Esophagus mucosa (tissue), 1 donor: ENCODE measurements at regions not wholly inside any gene's neighbourhood (a gene's known extent, or its start where the extent isn't known, plus 50 kb on each side); places are given as distances from the start of the nearest gene placed in this dataset.

ENCODE experiments used
- ATAC-seq: fragments of 200-7000 bp; cut with Tn5 transposase; one replicate; pipeline ENCODE4 v1.9.1; 2020
- donor health status: DM: yes; HTN: yes; CAD: no.

DNA sequence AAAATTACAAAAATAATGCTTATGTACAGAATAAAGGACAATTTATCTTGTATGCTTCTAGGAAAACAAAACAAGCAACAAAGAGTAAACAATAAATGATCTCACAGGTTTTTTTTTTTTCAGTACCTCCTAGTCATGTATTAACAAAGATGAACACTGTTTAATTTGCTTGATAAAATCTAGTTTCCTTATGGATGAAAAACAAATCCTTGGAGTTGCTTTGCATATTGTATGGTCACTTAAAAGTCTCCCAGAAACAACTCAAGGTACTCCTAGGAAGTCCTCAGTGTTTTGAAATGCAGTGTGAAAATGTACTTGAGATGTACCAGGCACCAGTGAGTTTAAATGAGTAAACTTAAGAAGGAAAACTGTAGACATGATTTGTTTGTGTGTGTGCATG lies 686.0 kb upstream of the BRINP3 start:
- ATAC-seq, result no peak

DNA sequence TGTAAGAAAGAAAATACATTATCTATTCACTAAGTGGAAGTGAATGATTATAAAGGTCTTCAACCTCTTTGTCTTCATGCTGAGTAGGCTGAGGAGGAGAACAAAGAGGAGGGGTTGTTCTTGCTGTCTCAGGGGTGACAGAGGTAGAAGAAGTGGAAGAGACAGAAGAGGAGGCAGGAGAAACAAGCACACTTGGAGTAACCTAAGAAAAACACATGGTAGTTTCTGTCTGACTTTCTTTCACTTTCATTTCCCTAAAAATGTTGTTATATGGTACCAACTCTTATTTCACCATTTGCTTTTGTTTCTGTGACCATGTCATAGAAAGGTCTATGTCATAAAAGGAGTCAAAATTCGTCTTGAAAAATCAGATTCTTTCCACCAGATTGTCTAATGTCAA lies 696.6 kb upstream of the BRINP3 start:
- ATAC-seq, result no peak

DNA sequence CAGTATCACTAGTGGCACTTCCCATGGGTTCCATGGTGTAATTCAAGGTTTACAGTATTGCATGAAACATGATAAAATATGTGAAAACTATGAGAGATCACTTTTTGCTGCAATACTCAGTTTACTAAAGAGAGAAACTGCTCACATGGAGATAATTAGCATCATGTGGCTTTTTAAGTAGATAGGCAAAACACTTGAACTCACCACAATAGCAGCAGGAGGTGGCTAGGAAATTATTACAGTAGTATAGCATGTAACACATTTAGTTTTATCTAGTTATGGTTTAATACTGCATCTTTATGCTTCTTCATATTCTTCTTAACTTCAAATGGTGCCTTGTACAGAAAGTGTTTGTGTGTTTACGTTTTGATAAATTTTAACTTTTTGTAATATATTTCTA lies 698.5 kb upstream of the BRINP3 start:
- no peak for ATAC-seq

DNA sequence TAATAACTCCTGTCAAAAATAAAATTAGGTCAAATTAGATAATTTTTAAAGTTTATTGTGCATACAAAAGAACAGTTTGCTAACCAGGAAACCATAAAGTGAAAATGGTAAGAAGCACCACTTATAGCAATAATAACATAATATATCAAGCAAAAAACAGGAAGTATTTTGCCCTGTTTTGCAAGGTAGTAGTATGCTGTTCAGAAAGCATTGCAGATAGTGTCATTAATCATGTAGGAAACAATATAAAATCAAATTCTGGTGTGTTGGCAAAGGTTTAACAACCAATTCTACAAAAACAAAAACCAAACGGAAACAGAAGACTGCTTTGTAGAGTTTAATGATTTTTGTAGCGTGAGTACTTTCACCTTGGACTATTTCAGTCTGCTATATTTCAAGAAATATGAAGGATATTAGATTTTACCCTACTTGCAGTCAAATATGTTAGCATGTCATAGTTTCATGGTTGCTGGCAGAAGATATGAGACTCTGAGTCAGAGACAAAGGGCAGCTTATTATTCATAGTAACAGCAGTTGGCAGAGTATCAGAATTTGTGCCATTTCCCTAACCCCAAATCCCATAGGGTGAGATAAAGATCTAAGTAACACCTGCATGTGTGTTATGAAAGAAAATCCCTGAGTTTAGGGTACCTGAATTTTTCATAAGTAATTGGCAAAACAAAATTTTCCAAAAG lies 729.0 kb upstream of the BRINP3 start:
- ATAC-seq, result no peak

DNA sequence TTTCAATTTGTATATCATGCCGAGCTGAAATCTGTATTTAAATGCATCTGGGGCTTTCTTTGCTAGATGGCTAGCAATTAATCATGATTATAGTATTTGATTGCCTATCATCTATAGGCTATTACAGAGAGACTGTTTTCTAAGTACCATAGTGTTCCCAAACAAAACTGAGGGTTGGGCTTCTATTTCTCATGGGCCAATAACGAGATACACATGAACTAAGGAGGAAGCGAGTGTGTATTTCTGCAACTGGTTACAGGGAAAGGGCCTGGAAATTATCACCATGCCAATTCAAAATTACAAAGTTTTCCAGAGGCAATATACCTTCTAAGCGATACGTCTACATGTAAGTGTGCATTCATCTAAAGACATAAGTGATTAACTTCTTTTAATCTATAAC lies 744.5 kb upstream of the BRINP3 start:
- no peak for ATAC-seq

DNA sequence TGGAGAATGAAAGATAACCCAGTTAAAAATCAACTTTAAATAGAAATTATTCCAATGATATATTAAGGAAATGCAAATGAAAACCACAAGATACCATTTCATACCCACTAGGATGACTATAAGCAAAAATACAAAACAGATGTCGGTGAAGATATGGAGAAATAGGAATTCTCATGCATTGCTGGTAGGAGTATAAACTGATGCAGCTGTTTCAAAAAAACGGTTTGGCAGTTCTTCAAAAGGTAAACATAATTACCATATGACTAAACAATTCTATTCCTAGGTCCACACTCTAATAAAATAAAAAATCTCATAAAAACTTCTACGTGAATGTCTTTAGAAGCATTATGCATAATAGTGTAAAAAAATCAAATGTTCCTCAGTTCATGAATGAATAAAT lies 763.3 kb upstream of the BRINP3 start:
- ATAC-seq, result no peak

DNA sequence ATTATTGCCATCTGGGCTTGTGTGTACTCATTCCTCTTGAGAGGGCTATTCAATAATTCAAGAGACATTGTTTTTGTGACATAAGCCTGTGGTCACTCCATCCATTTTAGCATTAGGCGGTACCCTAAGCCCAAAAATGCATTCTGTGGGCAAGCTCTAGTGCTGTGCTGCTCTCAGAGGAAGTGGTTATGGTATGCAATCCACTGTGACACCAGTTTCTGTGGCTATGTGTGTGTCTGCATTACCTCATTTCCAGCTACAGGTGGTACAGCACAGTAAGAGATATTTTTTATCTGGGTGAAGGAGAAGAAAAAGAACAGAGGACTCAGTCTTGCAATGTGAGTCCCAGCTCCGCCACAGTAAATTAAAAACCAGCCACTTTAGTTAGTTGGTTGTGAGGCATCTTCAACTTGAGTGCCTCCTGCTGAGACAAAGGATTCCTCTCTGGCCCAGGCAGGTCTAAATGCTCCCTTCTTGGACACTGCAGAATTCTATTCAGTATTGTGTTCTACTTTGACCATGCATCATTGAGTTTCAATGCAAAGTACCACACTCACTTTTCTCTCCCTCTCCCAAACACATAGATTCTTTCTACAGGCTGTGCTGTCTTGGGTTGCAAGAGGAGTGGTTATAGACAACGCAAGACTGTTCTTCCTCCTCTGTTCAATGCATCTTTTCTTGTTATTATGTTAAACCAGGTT lies 777.8 kb upstream of the BRINP3 start:
- no peak for ATAC-seq

DNA sequence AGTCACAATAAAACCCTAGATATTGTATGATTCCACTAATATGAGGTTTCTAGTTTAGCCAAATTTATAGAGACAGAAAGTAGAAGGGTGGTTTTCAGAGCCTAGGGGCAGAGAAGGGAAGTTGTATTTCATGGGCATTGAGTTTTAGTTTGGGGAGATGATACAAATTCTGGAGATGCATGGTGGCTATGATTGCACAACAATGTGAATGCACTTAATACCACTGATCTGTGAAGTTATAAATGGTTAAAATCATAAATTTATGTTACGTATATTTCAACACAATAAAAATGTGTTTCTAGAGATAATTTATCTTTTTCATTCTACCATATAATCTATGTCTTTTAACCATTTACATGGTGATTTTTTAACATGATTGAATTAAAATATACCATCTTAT lies 779.3 kb upstream of the BRINP3 start:
- no peak for ATAC-seq

DNA sequence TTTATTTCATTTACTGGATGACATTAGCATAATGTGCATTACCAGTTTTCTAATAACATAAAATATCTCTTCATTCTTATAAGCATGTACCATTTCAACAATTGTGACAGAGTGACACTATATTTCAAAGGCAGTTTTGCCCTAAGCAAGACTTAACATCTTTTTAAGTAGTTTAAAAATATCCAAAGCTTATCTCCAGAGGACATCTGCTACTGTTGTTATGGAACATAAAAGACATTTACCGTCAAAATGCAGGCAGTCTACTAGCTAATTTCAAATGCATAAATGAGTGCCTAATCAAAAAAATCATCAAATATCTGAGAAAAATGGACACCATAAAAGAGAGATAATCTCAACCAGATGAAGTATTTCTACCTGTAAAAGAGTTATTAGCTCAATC lies 782.4 kb upstream of the BRINP3 start:
- no peak for ATAC-seq

DNA sequence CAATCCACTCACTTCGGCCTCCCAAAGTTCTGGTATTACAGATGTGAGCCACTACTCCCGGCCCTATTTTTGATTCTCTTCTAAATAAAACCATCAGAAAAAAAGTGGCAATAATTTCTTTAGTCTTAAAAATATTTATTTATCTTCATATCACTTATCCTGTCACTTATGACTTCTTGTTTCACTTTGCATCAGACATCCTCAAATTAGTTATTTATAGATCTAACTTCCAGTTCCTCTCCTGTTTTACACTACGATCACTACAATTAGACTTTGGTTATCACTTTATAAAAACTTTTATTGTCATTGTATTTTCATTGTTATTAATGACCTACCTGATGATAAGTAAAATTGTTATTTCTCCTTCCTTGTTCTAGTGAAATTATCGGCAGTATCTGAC lies 783.4 kb upstream of the BRINP3 start:
- no peak for ATAC-seq

DNA sequence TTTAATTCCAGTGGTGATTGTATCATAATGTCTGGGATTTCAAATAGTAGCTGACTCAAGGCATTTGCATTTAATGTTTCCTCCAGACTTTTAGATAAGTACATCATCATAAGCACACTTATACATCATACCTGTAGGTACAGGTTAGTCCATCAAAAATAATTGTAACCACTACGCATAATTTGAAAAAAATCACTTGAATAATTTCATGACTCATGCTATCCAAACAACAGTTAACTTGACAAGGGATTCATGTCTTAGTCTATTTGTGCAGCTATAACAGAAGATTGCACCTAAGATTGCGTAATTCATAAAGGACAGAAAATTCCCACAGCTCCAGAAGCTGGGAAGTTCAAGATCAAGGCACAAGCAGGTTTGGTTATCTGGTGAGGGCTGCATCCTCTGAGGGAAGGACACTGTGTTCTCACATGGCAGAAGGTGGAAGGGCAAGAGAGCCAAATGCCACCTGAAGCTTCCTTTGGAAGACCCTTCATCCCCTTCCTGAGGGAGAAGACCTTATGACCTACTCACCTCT lies 801.7 kb upstream of the BRINP3 start:
- ATAC-seq, result no peak

DNA sequence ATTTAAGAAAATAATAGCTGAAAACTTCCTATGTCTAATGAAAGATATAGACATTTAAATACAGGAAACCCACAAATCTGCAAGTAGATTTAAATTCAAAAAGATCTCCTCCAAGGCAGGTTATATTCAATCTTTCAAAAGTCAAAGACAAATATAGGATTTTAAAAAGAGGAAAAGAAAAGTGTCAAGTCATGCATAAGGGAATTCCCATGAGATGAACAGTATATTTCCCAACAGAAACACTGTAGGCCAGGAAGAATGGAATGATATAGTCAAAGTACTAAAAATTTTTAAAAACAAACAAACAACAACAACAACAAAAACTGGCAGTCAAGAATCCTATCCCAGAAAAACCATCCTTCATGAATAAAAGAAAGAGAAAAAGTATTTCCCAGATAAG lies 806.5 kb upstream of the BRINP3 start:
- no peak for ATAC-seq

DNA sequence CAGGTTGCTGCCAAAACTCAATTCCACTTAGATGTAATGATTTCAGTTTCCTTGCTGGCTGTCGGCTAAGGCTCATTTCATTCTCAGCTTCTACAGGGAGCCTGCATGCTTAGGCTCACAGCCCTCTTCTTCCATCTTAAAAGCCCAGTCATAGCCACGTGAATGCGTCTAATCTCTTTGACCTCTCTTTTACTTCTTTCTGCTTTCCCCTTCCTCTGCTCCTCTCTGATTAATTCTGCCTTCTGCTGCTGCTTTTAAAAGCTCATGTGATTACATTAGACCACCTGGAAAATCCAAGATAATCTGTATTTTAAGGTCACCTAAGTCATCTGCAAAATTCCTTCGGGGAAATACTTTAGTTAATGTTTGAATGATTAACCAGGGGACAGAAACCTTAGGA lies 812.8 kb upstream of the BRINP3 start:
- ATAC-seq, result no peak

DNA sequence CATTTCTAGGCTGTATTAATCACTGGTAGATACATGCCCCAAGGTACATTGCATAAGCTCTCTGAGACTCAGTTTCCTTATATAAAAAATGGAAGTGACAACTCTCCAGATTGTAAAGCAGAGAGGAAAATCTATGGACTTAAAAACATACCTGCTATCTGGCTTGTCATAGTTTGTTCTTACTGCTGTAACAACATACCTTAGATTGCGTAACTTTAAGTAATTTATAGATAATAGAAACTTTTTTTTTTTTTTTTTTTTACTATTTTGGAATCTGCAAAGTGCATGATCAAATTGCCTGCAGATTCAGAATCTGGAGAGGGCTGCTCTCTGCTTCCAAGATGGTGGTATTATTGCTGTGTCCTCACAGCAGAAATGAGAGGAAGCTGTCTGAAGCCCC lies 827.7 kb upstream of the BRINP3 start:
- ATAC-seq, result no peak

DNA sequence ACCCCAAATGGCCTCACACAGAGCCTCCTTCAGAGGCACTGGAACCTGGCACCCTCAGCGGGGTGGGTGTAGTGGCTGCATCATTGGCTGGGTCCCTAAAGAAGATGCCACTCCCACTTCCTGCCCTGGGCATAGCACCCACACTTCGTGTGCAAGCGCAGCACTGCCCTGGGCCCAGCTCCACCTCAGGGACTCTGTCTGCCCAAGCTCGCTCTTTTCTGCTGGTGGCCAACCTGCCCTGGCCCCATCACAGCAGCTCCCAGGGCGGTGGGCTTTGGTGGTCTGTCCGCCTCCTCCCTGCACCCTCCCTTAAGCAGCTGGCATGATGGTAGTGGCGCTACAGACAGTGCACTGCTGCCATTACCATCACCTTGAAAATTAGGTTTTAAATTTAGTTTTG lies 829.3 kb upstream of the BRINP3 start:
- ATAC-seq, result no peak

DNA sequence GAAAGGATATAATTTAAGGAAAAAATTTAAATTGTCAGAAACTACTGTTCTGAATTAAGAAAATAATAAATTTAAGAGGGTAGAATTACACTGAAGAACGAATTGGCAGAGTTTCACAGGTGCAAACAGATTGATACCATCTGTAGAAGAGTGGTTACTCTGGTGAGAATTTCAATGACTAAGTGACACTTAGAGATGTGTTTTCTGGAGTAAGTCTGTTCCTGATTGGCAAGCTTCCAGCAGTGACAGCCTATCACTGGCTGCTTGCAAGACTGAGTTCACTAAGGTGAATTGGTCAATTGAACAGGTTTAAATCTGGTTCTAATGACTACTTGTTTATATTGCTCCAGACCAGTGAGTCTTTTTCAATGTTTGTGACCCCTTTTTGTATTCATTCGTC lies 838.2 kb upstream of the RGS18 start:
- ATAC-seq, result no peak

DNA sequence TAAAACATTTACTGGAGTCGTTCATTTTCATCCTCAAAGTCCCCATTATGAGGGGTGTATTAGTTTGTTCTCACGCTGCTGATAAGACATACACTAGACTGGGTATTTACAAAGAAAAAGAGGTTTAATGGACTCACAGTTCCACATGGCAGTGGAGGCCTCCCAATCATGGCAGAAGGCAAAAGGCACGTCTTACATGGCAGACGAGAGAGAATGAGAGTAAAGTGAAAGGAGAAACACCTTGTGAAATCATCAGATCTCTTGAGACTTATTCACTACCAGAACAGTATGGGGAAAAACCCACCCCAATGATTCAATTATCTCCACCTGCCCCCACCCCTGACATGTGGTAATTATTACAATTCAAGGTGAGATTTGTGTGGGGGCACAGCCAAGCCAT lies 830.4 kb upstream of the RGS18 start:
- no peak for ATAC-seq

DNA sequence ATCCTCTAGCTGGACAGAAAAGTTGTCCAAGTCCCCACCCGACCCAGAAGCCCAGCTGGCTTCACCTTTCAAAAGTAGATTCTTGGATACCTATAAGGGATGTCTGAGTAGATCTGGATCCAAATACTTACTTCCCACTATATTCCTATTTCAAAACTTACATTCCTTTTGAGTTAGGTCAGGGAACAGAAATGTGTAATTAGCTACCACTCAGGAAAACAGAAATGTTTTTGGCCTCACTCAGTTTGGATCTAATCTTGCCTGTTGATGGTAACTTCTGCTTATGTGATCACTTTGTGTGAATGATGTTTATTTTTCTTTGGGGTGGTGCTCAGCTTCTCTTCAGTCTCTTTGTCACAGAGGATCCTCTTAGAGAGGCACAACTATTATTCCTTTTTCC lies 814.4 kb upstream of the RGS18 start:
- no peak for ATAC-seq

DNA sequence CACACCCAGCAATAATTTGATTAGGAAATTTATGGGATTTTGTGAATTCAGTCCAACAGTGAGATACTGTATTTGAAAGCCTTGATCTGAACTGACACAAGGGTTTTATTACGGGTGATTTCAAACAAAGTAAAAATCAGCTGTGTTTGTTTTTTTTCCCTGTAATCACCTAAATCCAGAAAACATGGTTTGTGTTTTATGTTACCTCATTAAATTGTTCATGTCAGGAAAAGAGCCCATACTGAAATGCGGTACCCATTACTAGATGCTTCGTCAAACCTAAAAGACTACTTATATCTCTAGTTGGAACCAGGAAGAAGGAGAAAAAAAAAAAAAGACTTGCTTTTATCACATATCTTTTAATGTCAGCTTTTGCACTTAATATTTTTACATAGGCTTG lies 811.9 kb upstream of the RGS18 start:
- no peak for ATAC-seq

DNA sequence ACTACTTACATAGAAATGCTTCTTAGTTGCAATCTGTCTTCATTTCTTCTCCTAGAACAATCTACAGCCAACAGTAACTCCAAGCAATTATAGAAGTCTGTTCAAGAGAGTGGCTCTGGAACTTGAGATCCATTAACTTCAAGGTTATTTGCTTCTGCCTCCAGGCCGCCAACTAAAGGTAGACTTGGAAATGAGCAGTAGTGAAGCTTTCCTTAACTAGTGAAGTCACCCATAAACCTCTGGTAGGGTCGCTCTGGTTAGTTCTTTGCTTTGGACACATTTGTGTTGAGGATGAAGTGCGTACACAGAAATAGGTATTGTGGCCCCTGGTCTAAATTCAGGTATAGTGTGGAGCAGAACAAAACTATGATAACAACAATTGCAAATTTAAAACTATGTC lies 809.9 kb upstream of the RGS18 start:
- no peak for ATAC-seq

DNA sequence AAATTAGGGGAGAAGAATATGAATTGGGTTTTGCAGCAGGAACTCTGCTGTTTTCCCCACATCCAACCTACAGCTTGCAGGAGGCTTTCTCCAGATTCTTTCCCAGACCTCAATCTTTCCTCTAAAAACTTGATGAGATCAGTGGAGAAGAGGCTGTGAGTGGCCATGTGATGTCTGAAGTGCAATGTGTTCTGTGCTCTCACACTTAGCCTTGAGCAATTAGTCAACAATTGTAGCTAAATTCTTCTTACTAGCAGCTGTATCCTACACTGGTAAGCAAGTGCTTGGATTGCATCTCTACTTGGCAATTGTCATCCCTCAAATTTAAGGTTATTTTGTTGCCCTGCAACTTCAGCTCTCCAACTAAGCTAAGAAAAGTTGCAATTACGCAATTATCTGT lies 807.3 kb upstream of the RGS18 start:
- ATAC-seq, result no peak

DNA sequence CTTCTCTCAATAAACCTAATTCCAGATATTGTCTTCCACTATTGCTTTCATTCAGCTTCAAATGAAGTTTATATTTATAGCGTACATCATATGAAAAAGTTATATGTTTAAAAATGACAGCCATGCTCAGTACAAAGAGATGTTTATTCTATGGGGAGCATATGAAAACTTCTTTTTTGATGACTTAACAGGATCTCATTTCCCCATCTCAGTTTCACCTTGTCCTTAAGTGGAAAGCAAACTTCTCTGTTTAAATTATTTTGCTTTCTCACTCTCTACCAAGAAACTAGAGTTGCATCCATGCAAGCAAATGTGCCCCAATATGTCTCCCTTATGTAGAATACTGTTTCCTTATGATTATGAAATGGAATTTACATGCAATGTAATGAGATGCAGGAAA lies 799.5 kb upstream of the RGS18 start:
- no peak for ATAC-seq

DNA sequence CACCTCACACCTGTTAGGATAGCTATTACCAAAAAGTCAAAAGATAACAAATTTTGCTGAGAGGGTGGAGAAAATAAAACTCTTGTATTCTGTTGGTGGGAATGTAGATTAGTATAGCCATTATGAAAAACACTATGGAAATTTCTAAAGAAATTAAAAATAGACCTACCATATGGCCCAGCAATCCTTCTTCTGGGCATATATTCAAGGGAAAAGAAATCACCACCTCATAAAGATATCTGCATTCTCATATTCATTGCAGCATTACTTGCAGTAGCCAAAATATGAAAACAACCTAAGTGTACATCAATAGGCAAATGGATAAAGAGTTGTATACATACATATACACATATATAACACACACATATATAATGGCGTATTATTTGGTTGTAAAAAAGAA lies 791.6 kb upstream of the RGS18 start:
- no peak for ATAC-seq

DNA sequence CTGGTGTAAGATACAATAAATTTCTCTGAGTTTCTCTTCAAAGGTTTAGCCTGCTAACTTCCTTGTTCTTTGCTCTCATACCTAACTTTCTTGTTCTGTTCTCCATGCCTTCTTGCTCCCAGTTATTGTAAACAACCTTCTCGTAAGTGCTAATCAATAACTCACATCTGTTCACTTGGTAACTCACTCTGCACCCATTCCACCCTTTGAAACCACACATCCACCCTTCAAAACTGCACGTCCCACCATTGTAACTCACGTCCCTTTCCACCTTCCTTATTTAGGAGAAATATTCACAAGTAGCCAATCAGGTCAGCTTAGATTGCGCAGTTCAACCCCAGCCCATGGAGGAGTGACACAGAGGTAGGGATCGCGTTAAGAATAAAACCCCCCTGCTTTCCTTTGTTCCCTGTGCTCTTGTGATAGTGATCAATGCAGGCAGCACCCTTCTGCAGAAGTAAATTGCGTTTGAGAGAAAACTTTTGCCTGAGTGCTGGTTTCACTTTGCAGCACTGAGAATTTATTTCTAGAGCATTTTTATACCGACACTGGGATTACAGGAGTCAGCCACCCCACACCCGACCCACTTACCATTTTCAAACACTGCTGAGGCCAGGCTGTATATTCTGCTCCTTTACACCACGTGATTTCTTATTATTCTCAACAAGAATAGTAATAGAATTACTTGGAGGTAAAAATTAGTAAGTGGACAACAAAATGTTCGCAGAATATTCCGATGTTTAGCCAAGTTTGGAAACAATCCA lies 789.2 kb upstream of the RGS18 start:
- no peak for ATAC-seq
